GM23248 (cell line): ENCODE measurements at regions not wholly inside any gene's neighbourhood (a gene's known extent, or its start where the extent isn't known, plus 50 kb on each side); places are given as distances from the start of the nearest gene placed in this dataset.

Experiments used
- EZH2 ChIP-seq: fragments of 200-600 bp; sonication (generic); IDR thresholded peaks from 2 replicates; pipeline ENCODE4 v1.6.1; 2018; ENCODE audit warnings: antibody characterized with exemption, mild to moderate bottlenecking; ENCODE audit not compliant: insufficient read depth, poor library complexity, severe bottlenecking
- EZH2phosphoT487 ChIP-seq: fragments of 200-600 bp; sonication (generic); IDR thresholded peaks from 2 replicates; pipeline ENCODE4 v1.6.1; 2018; ENCODE audit warnings: antibody characterized with exemption, moderate library complexity, mild to moderate bottlenecking, low read depth; ENCODE audit not compliant: insufficient read depth

GRCh38 chr1:244137725-244138124 is 86.6 kb downstream of the ZBTB18 start:
- no peak for TF ChIP-seq EZH2
- no peak for TF ChIP-seq EZH2phosphoT487
